ENCODE measurements at regions not wholly inside any gene's neighbourhood (a gene's known extent, or its start where the extent isn't known, plus 50 kb on each side); places are given as distances from the start of the nearest gene placed in this dataset.

- no peak for DNase-seq (ENCODE audit: low read depth in 2 of 2)
Measured at GRCh38 chr1:184276416-184276815, 110.4 kb upstream of the C1orf21 start.

GRCh38 chr1:184279911-184280458 lies 106.8 kb upstream of the C1orf21 start:
- DNase-seq (ENCODE audit: low read depth in 2 of 2): no peak

- no peak for DNase-seq (ENCODE audit: low read depth in 2 of 2)
Measured at GRCh38 chr1:184283999-184284398, 102.8 kb upstream of the C1orf21 start.

- no peak for DNase-seq (ENCODE audit: low read depth in 2 of 2)
Measured at GRCh38 chr1:184284900-184285299, 101.9 kb upstream of the C1orf21 start.

GRCh38 chr1:184285401-184286087 lies 101.3 kb upstream of the C1orf21 start:
- no peak for DNase-seq (ENCODE audit: low read depth in 2 of 2)

- no peak for DNase-seq (ENCODE audit: low read depth in 2 of 2)
Measured at GRCh38 chr1:184287001-184287400, 99.8 kb upstream of the C1orf21 start.

GRCh38 chr1:184289825-184290550 lies 96.8 kb upstream of the C1orf21 start:
- no peak for DNase-seq (ENCODE audit: low read depth in 2 of 2)

GRCh38 chr1:184291701-184292100 lies 95.1 kb upstream of the C1orf21 start:
- DNase-seq (ENCODE audit: low read depth in 2 of 2): no peak

GRCh38 chr1:184292101-184292500 lies 94.7 kb upstream of the C1orf21 start:
- DNase-seq (ENCODE audit: low read depth in 2 of 2): no peak

- DNase-seq (ENCODE audit: low read depth in 2 of 2): no peak
Measured at GRCh38 chr1:184294101-184294500, 92.7 kb upstream of the C1orf21 start.

- DNase-seq (ENCODE audit: low read depth in 2 of 2): no peak
Measured at GRCh38 chr1:184296466-184297243, 90.2 kb upstream of the C1orf21 start.

GRCh38 chr1:184297244-184297750 lies 89.5 kb upstream of the C1orf21 start:
- no peak for DNase-seq (ENCODE audit: low read depth in 2 of 2)

GRCh38 chr1:184298440-184299405 lies 88.1 kb upstream of the C1orf21 start:
- DNase-seq (ENCODE audit: low read depth in 2 of 2): no peak

- DNase-seq (ENCODE audit: low read depth in 2 of 2): no peak
Measured at GRCh38 chr1:184299406-184299790, 87.4 kb upstream of the C1orf21 start.

GRCh38 chr1:184299796-184300195 lies 87.0 kb upstream of the C1orf21 start:
- DNase-seq (ENCODE audit: low read depth in 2 of 2): no peak

- no peak for DNase-seq (ENCODE audit: low read depth in 2 of 2)
Measured at GRCh38 chr1:184300446-184300845, 86.4 kb upstream of the C1orf21 start.

- DNase-seq (ENCODE audit: low read depth in 2 of 2): no peak
Measured at GRCh38 chr1:184301227-184301626, 85.6 kb upstream of the C1orf21 start.

- DNase-seq (ENCODE audit: low read depth in 2 of 2): no peak
Measured at GRCh38 chr1:184302346-184302745, 84.5 kb upstream of the C1orf21 start.

- DNase-seq (ENCODE audit: low read depth in 2 of 2): no peak
Measured at GRCh38 chr1:184310157-184310819, 76.5 kb upstream of the C1orf21 start.

GRCh38 chr1:184311580-184311979 lies 75.2 kb upstream of the C1orf21 start:
- DNase-seq (ENCODE audit: low read depth in 2 of 2): no peak

Data from activated CD8-positive, alpha-beta memory T cell treated with anti-CD3 and anti-CD28 coated beads for 4 hours (primary cell).